ENCODE measurements at regions not wholly inside any gene's neighbourhood (a gene's known extent, or its start where the extent isn't known, plus 50 kb on each side); places are given as distances from the start of the nearest gene placed in this dataset.

DNA sequence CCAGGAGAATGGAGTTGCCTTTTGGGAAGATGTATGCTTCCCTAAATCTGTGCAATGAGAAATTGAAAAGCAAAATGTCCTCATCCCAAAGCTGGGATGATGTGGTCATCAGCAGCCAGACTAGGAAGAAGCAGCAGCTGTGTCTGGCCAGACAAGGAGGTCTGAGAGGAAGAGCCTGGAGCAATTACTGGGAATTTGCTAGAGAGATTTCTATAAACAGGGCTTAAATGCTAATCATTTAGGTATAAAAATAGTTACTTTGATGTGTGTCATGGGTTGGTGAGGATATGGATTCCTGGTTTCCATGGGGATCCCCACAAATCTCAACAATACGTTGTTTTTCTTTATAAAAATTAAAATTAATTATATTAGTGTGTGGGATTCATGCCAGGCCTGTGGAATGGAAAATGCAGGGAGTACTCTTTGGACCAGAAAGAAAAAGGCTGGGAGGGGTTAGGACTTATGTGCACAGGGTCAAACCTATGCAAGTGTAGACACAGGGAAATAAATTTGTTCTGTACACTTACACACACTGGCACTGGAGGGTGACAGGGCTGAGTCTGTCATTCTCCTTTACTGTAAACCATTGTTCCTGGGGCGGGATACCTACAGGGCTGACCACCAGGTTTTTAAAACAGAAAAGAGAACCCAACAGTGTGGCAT lies 58.7 kb upstream of the TRPC7 start:
- Histone ChIP-seq H2AFZ (ENCODE audit: low read length) (no peak overlapping the region), H2BK20ac (ENCODE audit: low read length) (no peak overlapping the region), H3K14ac (ENCODE audit: insufficient read length) (no peak overlapping the region), H3K27me3 (replicated peaks in 1 of 4; ENCODE audit: control insufficient read depth in 3 of 4, extremely low read depth in 1 of 4, insufficient read depth in 3 of 4, low read length in 3 of 4) (no peaks in the 10 kb centered on the region; a peak in 1 of 7 replicates), H3K36me3 (ENCODE audit: control insufficient read depth in 2 of 4, insufficient read depth in 4 of 4, low read length in 3 of 4) (no peaks in the 10 kb centered on the region), H2BK120ac (replicated peaks; ENCODE audit: low read depth, low read length) (no peak overlapping the region), H4K91ac (replicated peaks; ENCODE audit: insufficient read length, low read length) (no peak overlapping the region), H4K5ac (ENCODE audit: insufficient read length, low read depth, low read length) (no peak overlapping the region), H4K20me1 (replicated peaks in 1 of 2; ENCODE audit: control insufficient read depth in 1 of 2, insufficient read depth in 2 of 2, low read length in 2 of 2) (no peaks in the 10 kb centered on the region), H3K79me1 (ENCODE audit: low read depth, low read length) (no peaks in the 10 kb centered on the region), H4K8ac (ENCODE audit: extremely low read depth, insufficient read depth, low read length) (no peak overlapping the region), H3K23me2 (ENCODE audit: low read depth, low read length) (no peaks in the 10 kb centered on the region), H3K56ac (replicated peaks; ENCODE audit: insufficient read length, low read depth, low read length) (no peak overlapping the region), H2BK12ac (ENCODE audit: low read depth, low read length) (no peak overlapping the region), H3K4me3 (ENCODE audit: extremely low read depth in 1 of 4, insufficient read depth in 2 of 4, low read depth in 3 of 4, low read length in 4 of 4) (no peak overlapping the region), H3K4me1 (replicated peaks in 1 of 4; ENCODE audit: control insufficient read depth in 3 of 4, insufficient read depth in 4 of 4, low read length in 3 of 4) (peaks cover 0 to 5% (median under 1%) of the 10 kb centered on the region in 4 experiments; a peak in 4 of 7 replicates), H3K23ac (ENCODE audit: insufficient read length) (no peak overlapping the region), H3K9me3 (ENCODE audit: insufficient read depth in 2 of 2, low read depth in 1 of 2, low read length in 1 of 2) (no peaks in the 10 kb centered on the region), H3K79me2 (ENCODE audit: control insufficient read depth in 1 of 2, insufficient read depth in 2 of 2, low read length in 2 of 2) (no peaks in the 10 kb centered on the region), H2AK5ac (ENCODE audit: low read depth, low read length) (no peak overlapping the region), H3K9ac (replicated peaks in 1 of 4; ENCODE audit: extremely low read depth in 1 of 4, low read depth in 3 of 4, low read length in 3 of 4) (no peak overlapping the region), H3K18ac (ENCODE audit: extremely low read depth, low read length) (no peak overlapping the region), H3K4me2 (ENCODE audit: insufficient read depth in 1 of 2, low read depth in 2 of 2, low read length in 2 of 2) (no peak overlapping the region), H2BK15ac (ENCODE audit: low read length) (no peak overlapping the region), H3K27ac (ENCODE audit: low read depth, low read length) (no peak overlapping the region), H2BK5ac (ENCODE audit: low read depth, low read length) (no peak overlapping the region), H3K4ac (replicated peaks; ENCODE audit: insufficient read length, low read depth, low read length) (no peak overlapping the region)
- FAIRE-seq, result no peak
- no peak for DNase-seq (ENCODE audit: low read depth in 1 of 2, low spot score in 2 of 2)
- WGBS, 2 experiments (ENCODE audit: extremely low coverage in 1 of 2, insufficient coverage in 1 of 2, insufficient read length in 1 of 2, insufficient replicate concordance in 2 of 2, low coverage in 1 of 2, low lambda C conversion rate in 2 of 2, missing lambda C conversion rate in 1 of 2), result 85% methylated on average over 2 of the region's 2 CpGs; no CpG with 5 or more reads in 1 of the 2 experiments
- ChIA-PET CTCF (ENCODE audit: partially characterized antibody) (interaction anchor here (0.6 to 4.0 kb wide), 7 partner anchors 35 to 262 kb away, joined by 3 to 17 read pairs (median 6); partner anchors contain the start of gene TRPC7), POLR2A (ENCODE audit: partially characterized antibody) (no interaction called here)
- TF ChIP-seq, protein P1, sequence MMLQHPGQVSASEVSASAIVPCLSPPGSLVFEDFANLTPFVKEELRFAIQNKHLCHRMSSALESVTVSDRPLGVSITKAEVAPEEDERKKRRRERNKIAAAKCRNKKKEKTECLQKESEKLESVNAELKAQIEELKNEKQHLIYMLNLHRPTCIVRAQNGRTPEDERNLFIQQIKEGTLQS (IDR thresholded peaks at IDR 0.05; ENCODE audit: insufficient read depth, low read depth, low read length), result no peak
- no peak for TF ChIP-seq NANOG (IDR thresholded peaks at IDR 0.05; ENCODE audit: insufficient read depth, low read depth, low read length, poor library complexity, severe bottlenecking)
- TF ChIP-seq POU5F1 (IDR thresholded peaks at IDR 0.05; ENCODE audit: low read depth, low read length), result no peak
- no peak for TF ChIP-seq CREB1 (IDR thresholded peaks at IDR 0.05)
- TF ChIP-seq SIRT6 (IDR thresholded peaks at IDR 0.05; ENCODE audit: low read length), result no peak
- no peak for TF ChIP-seq GABPA (IDR thresholded peaks at IDR 0.05; ENCODE audit: borderline replicate concordance, insufficient read depth, low read length)
- TF ChIP-seq SIX5 (IDR thresholded peaks at IDR 0.05; ENCODE audit: low read depth, low read length), result no peak
- TF ChIP-seq, protein P2, sequence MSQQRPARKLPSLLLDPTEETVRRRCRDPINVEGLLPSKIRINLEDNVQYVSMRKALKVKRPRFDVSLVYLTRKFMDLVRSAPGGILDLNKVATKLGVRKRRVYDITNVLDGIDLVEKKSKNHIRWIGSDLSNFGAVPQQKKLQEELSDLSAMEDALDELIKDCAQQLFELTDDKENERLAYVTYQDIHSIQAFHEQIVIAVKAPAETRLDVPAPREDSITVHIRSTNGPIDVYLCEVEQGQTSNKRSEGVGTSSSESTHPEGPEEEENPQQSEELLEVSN (IDR thresholded peaks at IDR 0.05), result no peak
- TF ChIP-seq TCF12 (IDR thresholded peaks at IDR 0.05; ENCODE audit: low read depth, low read length), result no peak
- no peak for TF ChIP-seq SP2 (IDR thresholded peaks at IDR 0.05; ENCODE audit: low read length)
- no peak for TF ChIP-seq SAP30 (IDR thresholded peaks at IDR 0.05; ENCODE audit: insufficient read depth, insufficient replicate concordance, low read length)
- TF ChIP-seq FOSL1 (IDR thresholded peaks at IDR 0.05; ENCODE audit: insufficient read depth, low read depth, low read length), result no peak
- TF ChIP-seq JUN (IDR thresholded peaks at IDR 0.05; ENCODE audit: low read depth, low read length), result no peak

Measured in H1 (cell line).